HCT116 (cell line): ENCODE measurements at regions not wholly inside any gene's neighbourhood (a gene's known extent, or its start where the extent isn't known, plus 50 kb on each side); places are given as distances from the start of the nearest gene placed in this dataset.

Experiments
- ATAC-seq: fragments of 200-7000 bp; cut with Tn5 transposase; 2 replicates; pipeline ENCODE4 v1.9.1; 2020; ENCODE audit warnings: mild to moderate bottlenecking, moderate library complexity
- BruUV-seq: library from RNA; stranded (reverse); fragments of 400-500 nt; replicated peaks from 2 replicates; lab custom pipeline; 2021; lab: Mats Ljungman, UMichigan
- CTCF ChIA-PET: fragments of 300-600 bp; sonication (Branson Sonifier 250); formaldehyde crosslinking; loops from one replicate; lab custom pipeline; 2021; ENCODE audit warnings: antibody characterized with exemption; lab: Charles Lee
- POLR2A ChIA-PET: fragments of 300-600, 350-600 bp; sonication (Branson Sonifier 250); formaldehyde crosslinking; loops from one replicate; lab custom pipeline; 2021; ENCODE audit warnings: antibody characterized with exemption; lab: Charles Lee
- RAD21 ChIA-PET, 2 experiments: fragments of 300-600 bp; sonication (Branson Sonifier 250); formaldehyde crosslinking; loops; one replicate each; lab custom pipeline; 2023; ENCODE audit warnings: low total read pairs in 2 of 2; ENCODE audit not compliant: uncharacterized antibody in 2 of 2, unreplicated experiment in 2 of 2, low non-redundant PET in 1 of 2; lab: Charles Lee
- DNase-seq: peaks from one replicate; pipeline ENCODE4 v3.0.0-alpha.2; 2010; ENCODE audit warnings: low read depth, low spot score
- H2AFZ ChIP-seq: fragments of 200-600 bp; shearing (Covaris generic), sonication (generic); 2 replicates; pipeline ENCODE4 v1.6.1; 2017; ENCODE audit warnings: low read depth, mixed run types, mixed read lengths, antibody characterized with exemption, low read length; ENCODE audit not compliant: poor library complexity, severe bottlenecking
- H3K27ac ChIP-seq: 2 replicates; pipeline ENCODE4 v1.5.1; 2012; ENCODE audit warnings: low read depth, low read length
- H3K27me3 ChIP-seq: fragments of 200-600 bp; sonication (generic); 2 replicates; pipeline ENCODE4 v1.6.1; 2016; ENCODE audit warnings: mixed run types, low read length, mixed read lengths; ENCODE audit not compliant: insufficient read depth
- H3K36me3 ChIP-seq, 2 experiments: fragments of 200-500 bp in 1 of 2; fragments of 200-600 bp in 1 of 2; sonication (Bioruptor generic) in 1 of 2; sonication (generic) in 1 of 2; 2 replicates each; pipeline versions ENCODE4 v1.5.1 to v1.6.1; 2014 to 2016; ENCODE audit warnings: low read length in 2 of 2, inconsistent platforms in 1 of 2, mixed read lengths in 1 of 2, mixed run types in 1 of 2; ENCODE audit not compliant: insufficient read depth in 2 of 2, control insufficient read depth in 1 of 2
- H3K4me1 ChIP-seq, 2 experiments: fragments of 200-600 bp in 1 of 2; sonication (generic) in 1 of 2; 2 replicates each; pipeline versions ENCODE4 v1.5.1 to v1.6.1; 2012 to 2017; ENCODE audit warnings: low read length in 2 of 2, inconsistent platforms in 1 of 2, mild to moderate bottlenecking in 1 of 2, mixed read lengths in 1 of 2, mixed run types in 1 of 2, moderate library complexity in 1 of 2; ENCODE audit not compliant: insufficient read depth in 2 of 2, control insufficient read depth in 1 of 2
- H3K4me2 ChIP-seq: fragments of 200-600 bp; sonication (generic); 2 replicates; pipeline ENCODE4 v1.6.1; 2017; ENCODE audit warnings: mixed run types, low read length, mixed read lengths
- H3K4me3 ChIP-seq, 2 experiments: fragments of 200-600 bp in 1 of 2; sonication (generic) in 1 of 2; replicated peaks in 1 of 2; 2 replicates each; pipeline ENCODE4 v1.5.1; 2011 to 2016; ENCODE audit warnings: low read length in 2 of 2, control low read depth in 1 of 2, low read depth in 1 of 2, mild to moderate bottlenecking in 1 of 2, mixed read lengths in 1 of 2, mixed run types in 1 of 2
- H3K79me2 ChIP-seq: fragments of 200-600 bp; sonication (generic); 2 replicates; pipeline ENCODE4 v1.6.1; 2017; ENCODE audit warnings: mild to moderate bottlenecking, mixed run types, low read length, moderate library complexity, mixed read lengths; ENCODE audit not compliant: insufficient read depth
- H3K9ac ChIP-seq: fragments of 200-600 bp; sonication (generic); 2 replicates; pipeline ENCODE4 v1.6.1; 2016; ENCODE audit warnings: low read length, mixed read lengths
- H3K9me2 ChIP-seq: fragments of 200-600 bp; sonication (generic), shearing (Covaris generic); 2 replicates; pipeline ENCODE4 v1.6.1; 2017; ENCODE audit warnings: mixed run types, mild to moderate bottlenecking, moderate library complexity; ENCODE audit not compliant: insufficient read depth
- H3K9me3 ChIP-seq, 2 experiments: fragments of 200-500 bp in 1 of 2; fragments of 200-600 bp in 1 of 2; sonication (Bioruptor generic) in 1 of 2; sonication (generic) in 1 of 2; 2 replicates each; pipeline ENCODE4 v1.6.1; 2014 to 2017; ENCODE audit warnings: low read length in 2 of 2, mixed read lengths in 2 of 2, inconsistent platforms in 1 of 2, low read depth in 1 of 2, mild to moderate bottlenecking in 1 of 2, mixed run types in 1 of 2, moderate library complexity in 1 of 2; ENCODE audit not compliant: control insufficient read depth in 1 of 2, insufficient read depth in 1 of 2
- H4K20me1 ChIP-seq: fragments of 200-600 bp; sonication (generic), shearing (Covaris generic); 2 replicates; pipeline ENCODE4 v1.6.1; 2017; ENCODE audit warnings: mixed run types, mild to moderate bottlenecking, moderate library complexity; ENCODE audit not compliant: insufficient read depth
- CBX3 ChIP-seq: IDR thresholded peaks from 2 replicates; pipeline ENCODE4 v1.6.1; 2012; ENCODE audit warnings: low read depth
- EZH2phosphoT487 ChIP-seq: fragments of 200-600 bp; IDR thresholded peaks from 2 replicates; pipeline ENCODE4 v1.6.1; 2018; ENCODE audit warnings: antibody characterized with exemption, borderline replicate concordance
- SRF ChIP-seq: IDR thresholded peaks from 2 replicates; pipeline ENCODE4 v1.6.1; 2012; ENCODE audit warnings: low read depth
- TCF7L2 ChIP-seq: IDR thresholded peaks from 2 replicates; pipeline ENCODE4 v1.7.0; 2011; ENCODE audit warnings: borderline replicate concordance, inconsistent platforms; ENCODE audit not compliant: insufficient read depth, insufficient read length; ENCODE audit errors: extremely low read depth
- intact Hi-C: fragments of 100-400 bp; cut with micrococcal nuclease; formaldehyde crosslinking; loops from 2 replicates; pipeline ENCODE4 v1.10.0; 2022
- TF ChIP-seq, protein P1 (sequence below): IDR thresholded peaks from 2 replicates; pipeline ENCODE4 v1.6.1; 2011; ENCODE audit warnings: mild to moderate bottlenecking, low read length, moderate library complexity; ENCODE audit not compliant: insufficient replicate concordance; ENCODE audit errors: extremely low read depth

GRCh38 chr12:94516985-94517384 lies 57.3 kb upstream of the CEP83 start:
- Histone ChIP-seq H3K79me2 (no peaks in the 10 kb centered on the region), H3K27ac (no peak overlapping the region), H2AFZ (no peak overlapping the region), H3K9me3 (no peaks in the 10 kb centered on the region; a peak in 1 of 4 replicates), H3K36me3 (no peaks in the 10 kb centered on the region), H4K20me1 (no peaks in the 10 kb centered on the region), H3K9me2 (no peaks in the 10 kb centered on the region), H3K27me3 (no peaks in the 10 kb centered on the region), H3K4me2 (peak overlapping the region; percentile 33), H3K4me3 (no peak overlapping the region), H3K9ac (no peak overlapping the region), H3K4me1 (peaks cover 0 to 15% of the 10 kb centered on the region in 2 experiments; a peak in 1 of 4 replicates)
- peak; percentile 29 for DNase-seq
- TF ChIP-seq, protein P1, sequence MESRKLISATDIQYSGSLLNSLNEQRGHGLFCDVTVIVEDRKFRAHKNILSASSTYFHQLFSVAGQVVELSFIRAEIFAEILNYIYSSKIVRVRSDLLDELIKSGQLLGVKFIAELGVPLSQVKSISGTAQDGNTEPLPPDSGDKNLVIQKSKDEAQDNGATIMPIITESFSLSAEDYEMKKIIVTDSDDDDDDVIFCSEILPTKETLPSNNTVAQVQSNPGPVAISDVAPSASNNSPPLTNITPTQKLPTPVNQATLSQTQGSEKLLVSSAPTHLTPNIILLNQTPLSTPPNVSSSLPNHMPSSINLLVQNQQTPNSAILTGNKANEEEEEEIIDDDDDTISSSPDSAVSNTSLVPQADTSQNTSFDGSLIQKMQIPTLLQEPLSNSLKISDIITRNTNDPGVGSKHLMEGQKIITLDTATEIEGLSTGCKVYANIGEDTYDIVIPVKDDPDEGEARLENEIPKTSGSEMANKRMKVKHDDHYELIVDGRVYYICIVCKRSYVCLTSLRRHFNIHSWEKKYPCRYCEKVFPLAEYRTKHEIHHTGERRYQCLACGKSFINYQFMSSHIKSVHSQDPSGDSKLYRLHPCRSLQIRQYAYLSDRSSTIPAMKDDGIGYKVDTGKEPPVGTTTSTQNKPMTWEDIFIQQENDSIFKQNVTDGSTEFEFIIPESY = no peak
- BruUV-seq = no TSS peak
- intact Hi-C loops = no loop called here
- ATAC-seq = peak; percentile 82
- CTCF ChIA-PET = no interaction called here
- RAD21 ChIA-PET = no interaction called here
- POLR2A ChIA-PET = no interaction called here

DNA sequence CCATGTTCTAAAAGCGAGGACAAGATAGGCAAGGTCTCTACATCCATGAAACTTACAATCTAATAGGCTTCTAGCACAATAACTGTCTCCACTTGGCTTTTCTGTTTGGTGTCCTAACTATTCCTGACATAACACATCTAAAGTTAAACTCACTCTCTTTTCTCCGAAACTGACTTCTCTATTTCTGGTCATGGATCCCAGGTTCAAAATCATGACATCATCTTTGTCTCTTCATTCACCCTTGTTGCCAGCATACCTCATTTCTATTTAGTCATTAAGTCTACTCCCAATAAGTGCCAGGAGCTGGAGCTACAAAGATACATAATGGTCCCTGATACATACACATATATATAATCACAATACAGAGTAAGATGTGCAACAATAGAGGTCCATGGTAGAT lies 53.9 kb upstream of the CEP83 start:
- DNase-seq = no peak
- H4K20me1 ChIP-seq = no peaks in the 10 kb centered on the region
- H3K36me3 ChIP-seq = no peaks in the 10 kb centered on the region
- BruUV-seq = no TSS peak
- no peak for TF ChIP-seq TCF7L2
- no peak for TF ChIP-seq EZH2phosphoT487
- no peak for TF ChIP-seq CBX3
- no peak for TF ChIP-seq SRF
- TF ChIP-seq, all 23 proteins: peak for 0
- intact Hi-C loops = no loop called here
- ATAC-seq = no peak
- no peak overlapping the region for H2AFZ ChIP-seq
- no peaks in the 10 kb centered on the region for H3K27me3 ChIP-seq
- ChIA-PET CTCF (no interaction called here), POLR2A (no interaction called here), RAD21 (no interaction called here)
- H3K9me2 ChIP-seq = no peaks in the 10 kb centered on the region
- no peak overlapping the region for H3K4me3 ChIP-seq
- H3K4me1 ChIP-seq = peaks cover 0 to 15% of the 10 kb centered on the region in 2 experiments; a peak in 1 of 4 replicates
- no peaks in the 10 kb centered on the region for H3K79me2 ChIP-seq
- no peak overlapping the region for H3K4me2 ChIP-seq
- H3K9ac ChIP-seq = no peak overlapping the region
- H3K27ac ChIP-seq = no peak overlapping the region
- no peaks in the 10 kb centered on the region for H3K9me3 ChIP-seq
